HG03520 (cell line): ENCODE measurements at regions not wholly inside any gene's neighbourhood (a gene's known extent, or its start where the extent isn't known, plus 50 kb on each side); places are given as distances from the start of the nearest gene placed in this dataset.
"Not testable (repeated sequence)": the region's sequence is repeated elsewhere in the genome, so short reads cannot be mapped to it uniquely, and the experiment has no call there.

Experiments used
- ATAC-seq: cut with Tn5 transposase; IDR thresholded peaks from one replicate; pipeline ENCODE4 v1.9.1; 2021; ENCODE audit warnings: mild to moderate bottlenecking, moderate library complexity; ENCODE audit not compliant: unreplicated experiment

GRCh38 chr12:105480162-105480561, 149.7 kb downstream of the C12orf75 start:
- ATAC-seq = no peak

GRCh38 chr12:105481392-105482300, 151.2 kb downstream of the C12orf75 start:
- no peak for ATAC-seq

GRCh38 chr12:105482951-105483350, 152.5 kb downstream of the C12orf75 start:
- no peak for ATAC-seq

- ATAC-seq = no peak
Observed at GRCh38 chr12:105483691-105484090, 153.2 kb downstream of the C12orf75 start.

- no peak for ATAC-seq
Observed at GRCh38 chr12:105485321-105485910, 154.9 kb downstream of the C12orf75 start.

GRCh38 chr12:105485921-105486320, 155.4 kb downstream of the C12orf75 start:
- no peak for ATAC-seq

- ATAC-seq = no peak
Observed at GRCh38 chr12:105487963-105488362, 157.5 kb downstream of the C12orf75 start.

GRCh38 chr12:105492591-105493545, 162.4 kb downstream of the C12orf75 start:
- no peak for ATAC-seq

GRCh38 chr12:105499205-105499604, 168.7 kb downstream of the C12orf75 start:
- ATAC-seq = no peak

GRCh38 chr12:105500676-105501075, 170.2 kb downstream of the C12orf75 start:
- ATAC-seq = not testable (repeated sequence)

GRCh38 chr12:105502426-105502930, 172.0 kb downstream of the C12orf75 start:
- no peak for ATAC-seq

GRCh38 chr12:105503619-105504018, 173.1 kb downstream of the C12orf75 start:
- no peak for ATAC-seq

GRCh38 chr12:105504286-105504685, 173.8 kb downstream of the C12orf75 start:
- ATAC-seq = no peak

- ATAC-seq = no peak
Observed at GRCh38 chr12:105506678-105507310, 176.3 kb downstream of the C12orf75 start.

- no peak for ATAC-seq
Observed at GRCh38 chr12:105507311-105508038, 177.0 kb downstream of the C12orf75 start.

- no peak for ATAC-seq
Observed at GRCh38 chr12:105508096-105508495, 177.6 kb downstream of the C12orf75 start.

- ATAC-seq = no peak
Observed at GRCh38 chr12:105510526-105510925, 180.0 kb downstream of the C12orf75 start.

- ATAC-seq = not testable (repeated sequence)
Observed at GRCh38 chr12:105512861-105513260, 182.4 kb downstream of the C12orf75 start.

GRCh38 chr12:105522166-105522825, 191.8 kb downstream of the C12orf75 start:
- no peak for ATAC-seq
